ENCODE measurements at regions not wholly inside any gene's neighbourhood (a gene's known extent, or its start where the extent isn't known, plus 50 kb on each side); places are given as distances from the start of the nearest gene placed in this dataset.

DNA sequence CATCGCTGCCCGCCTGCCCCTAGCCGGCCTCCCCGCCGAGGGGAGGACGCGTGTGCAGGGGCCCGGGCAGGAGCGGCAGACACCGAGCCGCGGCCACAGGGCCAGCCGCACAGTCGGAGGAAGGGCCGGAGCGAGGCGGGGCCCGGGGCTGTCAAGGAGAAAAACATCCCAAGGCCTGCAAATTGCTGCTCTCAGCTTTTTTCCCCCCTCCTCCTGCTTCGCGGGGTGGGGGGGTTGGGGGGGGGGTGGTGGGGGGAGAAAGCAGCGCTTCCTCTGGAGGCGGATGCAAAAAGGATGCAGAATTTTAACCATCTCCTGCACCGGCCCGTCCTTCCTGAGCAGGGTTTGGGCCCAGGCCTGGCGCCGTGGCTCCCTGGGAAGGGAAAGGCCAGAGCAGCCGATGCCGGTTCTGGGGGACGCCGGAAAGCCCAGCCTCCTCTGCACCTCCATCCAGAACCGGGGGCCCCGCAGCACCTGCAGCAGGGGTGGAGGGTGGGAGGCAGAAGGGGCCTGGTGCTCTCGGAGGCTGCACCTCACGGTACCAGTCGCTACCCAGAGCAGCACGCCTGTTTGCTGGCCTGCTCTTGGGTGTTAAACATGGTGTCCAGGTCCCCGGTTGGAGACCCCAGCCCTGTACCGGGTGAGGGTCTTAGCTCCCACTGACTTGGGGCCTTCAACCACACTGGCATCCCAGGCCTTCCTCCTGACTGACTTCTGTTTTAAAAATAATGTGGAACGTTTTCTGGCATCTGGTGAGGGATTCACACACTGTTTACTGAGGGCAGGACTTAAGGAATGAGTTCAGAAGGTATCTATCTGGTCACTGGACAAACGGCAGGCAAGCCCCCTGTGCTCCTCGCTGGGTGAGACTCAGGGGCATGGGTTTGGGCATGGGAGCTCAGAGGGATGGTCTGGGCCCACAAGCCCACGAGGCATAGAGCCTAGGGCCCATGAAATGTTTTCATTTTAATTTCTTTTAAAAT lies 77.4 kb upstream of the WNT7B start:
- peak; percentile 43 to 45 for DNase-seq

DNA sequence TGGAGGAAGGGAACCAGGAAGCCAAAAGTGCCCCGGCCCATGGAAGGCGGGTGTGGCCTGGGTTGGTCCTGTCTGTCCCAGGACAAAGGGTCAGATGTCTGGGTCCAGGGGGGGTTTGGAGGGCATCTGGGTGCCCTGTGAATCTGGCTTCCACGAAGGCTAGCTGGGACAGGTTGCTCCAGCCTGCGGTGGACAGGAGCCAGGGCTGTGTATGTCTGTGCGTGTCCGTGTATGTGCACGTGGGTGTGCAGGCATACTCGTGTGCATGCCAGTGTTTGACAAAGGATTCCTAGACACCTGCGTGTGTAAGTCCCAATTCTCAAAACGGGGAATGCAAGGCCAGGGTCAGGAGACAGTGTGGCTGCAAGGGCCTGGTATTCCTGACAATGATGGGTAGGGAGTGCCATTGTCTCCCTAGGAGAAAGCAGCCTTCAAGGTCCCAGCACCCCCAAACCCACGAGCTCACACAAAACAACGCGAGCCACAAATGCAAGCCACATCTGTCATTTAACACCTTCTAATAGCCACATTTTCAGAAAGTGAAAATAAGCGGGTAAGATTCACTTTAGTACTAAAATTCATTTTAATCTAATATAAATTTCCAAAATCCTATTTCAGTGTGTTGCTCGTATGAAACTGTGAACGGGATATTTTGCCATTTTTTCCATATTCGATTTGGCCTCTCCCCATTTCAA lies 78.4 kb upstream of the WNT7B start:
- no peak for DNase-seq

DNA sequence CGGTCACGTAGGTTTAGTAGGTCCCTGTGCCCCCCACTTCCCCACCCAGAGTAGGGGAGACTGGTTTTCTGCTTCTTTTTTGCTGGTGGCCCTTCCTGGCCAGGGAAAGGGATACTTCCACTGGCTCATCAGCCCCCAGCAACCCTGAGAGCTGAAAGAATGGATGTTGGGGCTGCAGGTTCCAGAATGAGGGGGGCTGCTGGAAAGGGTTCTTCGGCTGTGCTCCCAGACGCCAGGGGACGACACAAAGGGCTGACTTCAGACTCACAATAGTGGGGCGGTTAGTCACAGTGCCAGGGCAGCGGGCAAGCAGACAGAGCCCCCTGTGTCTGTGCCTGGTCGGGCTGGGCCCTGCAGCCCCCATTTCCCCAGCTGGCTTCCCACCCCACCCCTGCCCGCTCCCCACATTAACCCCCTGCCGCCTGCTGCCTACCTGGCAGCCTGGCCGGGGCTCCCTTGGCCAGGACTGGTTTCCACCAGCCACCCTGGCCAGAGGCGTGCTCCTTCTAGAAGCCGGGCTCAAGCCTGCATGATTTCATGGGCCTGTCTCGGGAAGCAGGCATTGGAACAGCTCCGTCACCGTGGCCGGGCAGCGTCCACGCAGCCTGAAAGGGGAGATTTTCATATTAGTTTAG lies 79.1 kb upstream of the WNT7B start:
- no peak for DNase-seq

DNA sequence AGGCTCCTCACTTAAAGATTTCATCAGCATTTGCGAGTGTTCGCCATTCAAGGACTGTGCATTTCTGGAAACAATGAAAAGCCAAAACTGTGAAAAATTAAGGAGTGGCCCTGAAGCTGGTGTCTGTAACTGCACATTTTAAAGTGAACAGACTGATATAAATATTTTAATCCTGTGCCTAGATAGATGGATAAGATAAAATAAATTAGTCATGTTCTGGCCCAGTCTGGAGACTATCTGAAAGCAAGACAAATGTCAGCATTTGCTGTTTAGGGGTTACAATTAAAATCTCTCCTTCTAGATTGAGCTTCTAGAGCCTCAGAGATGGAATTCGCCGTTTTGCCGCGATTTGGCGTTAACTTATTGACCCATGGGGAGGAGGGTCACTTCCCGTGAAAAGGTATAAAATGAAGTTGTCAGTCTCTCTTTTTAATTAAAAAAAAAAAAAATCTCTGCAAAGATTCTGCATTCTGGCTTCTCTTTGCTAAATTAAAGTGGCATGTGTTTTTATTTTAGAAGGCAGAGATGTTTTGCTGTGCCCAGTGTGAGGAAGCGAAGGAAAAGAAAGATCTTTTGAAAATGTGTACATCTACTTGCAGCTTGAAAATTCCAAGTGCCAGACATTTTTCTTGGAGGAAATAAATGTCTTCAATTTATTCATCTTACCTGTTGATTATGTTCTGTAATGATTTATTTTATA lies 79.7 kb upstream of the WNT7B start:
- no peak for DNase-seq

DNA sequence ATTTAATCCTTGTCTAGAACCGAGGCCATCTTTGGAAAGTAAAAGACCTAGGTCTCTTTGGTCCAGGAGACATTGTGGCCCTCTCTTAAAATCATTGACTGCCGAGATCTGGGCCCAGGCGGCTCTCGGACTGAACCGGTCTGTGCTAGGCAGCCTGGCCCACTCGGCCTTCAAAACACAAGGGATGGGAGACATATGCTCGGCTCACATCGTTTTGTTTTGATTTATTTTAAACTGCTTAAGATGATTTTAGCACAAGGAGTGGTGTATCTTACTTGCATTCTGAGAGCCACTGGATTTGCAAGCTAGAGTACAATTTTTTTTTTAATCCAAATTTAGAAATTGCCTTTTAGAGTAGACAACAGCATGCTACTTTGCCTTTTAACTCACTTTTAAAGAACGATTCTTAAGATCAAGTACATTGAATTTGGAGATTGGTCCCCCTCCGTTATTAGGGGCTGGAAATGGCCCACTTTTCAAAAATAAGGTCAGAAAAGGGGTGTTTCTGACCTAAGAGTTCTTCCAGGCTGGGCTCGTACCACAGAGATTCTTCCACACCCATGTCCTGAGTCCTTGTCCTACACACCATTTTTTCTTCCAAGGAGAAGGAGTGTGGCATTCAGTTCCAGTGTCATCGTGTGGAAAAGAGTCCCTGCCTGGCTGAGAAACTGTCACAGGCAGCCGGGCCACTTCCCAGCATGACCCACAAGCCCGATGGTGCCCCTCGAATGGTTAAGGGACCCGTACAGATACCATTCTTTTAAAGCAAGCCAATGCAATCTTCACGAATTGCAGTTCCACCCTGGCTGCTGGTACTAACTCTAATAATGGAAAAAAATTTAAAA lies 80.5 kb upstream of the WNT7B start:
- DNase-seq, result no peak

DNA sequence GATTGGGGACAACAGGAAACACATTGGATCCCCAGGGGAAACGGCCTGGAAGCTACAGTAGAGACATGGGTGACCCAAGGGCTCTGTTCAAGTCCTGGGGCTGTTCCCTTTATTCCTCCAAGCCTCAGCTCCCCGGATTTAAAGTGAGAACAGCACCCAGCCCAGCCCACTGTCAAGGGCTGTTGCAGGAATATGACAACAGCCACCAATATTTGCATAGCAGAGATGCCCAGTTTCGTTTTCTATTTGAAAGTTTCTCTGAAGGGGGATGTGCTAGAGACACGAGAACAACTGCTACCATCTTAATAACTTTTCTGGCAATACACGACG lies 81.1 kb upstream of the WNT7B start:
- peak in 1 of 2 donors; percentile 48 for DNase-seq

DNA sequence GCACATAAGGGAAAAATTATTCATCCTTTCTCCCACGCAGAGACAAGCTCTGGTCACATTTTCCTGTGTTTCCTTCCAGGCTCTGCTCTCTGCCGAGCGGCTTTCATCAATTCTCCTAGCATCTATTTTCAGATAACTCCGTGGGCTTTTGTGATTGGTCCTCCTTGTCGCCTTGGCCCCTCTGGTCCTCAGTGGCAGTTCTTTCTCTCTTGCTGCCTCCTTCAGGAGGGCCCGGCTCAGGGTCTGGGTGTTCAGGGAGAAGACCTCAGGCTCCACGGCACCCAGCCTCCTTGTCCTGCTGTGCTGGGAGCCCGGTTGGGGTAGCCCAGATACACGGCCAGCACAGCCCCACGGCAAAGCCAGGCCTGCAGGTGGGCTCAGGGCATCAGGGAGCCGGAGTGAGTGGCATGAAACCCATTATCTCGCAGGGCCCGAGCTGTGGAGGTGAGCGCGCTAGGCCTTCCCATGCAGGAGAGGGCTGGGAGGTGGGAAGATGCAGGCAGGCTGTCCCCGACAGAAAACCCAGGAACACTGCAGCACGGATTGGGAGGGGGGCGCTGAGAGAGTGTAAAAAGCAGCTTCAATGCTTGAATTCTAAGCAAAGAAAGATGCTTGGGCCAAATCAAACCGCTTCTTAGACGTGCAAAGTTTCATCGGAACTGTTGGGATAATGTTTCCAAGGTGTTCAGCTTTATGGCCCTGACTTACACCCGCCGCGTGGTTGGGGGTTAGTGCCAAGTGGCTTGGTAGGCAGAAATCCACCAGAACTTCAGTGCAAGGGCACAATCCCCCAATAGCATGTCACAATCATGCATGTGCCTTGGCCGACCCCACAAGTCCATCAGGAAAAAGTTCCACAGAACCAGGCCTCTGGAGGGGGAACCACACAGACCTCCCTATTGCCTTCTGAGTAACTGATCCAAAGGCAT lies 81.9 kb upstream of the WNT7B start:
- no peak for DNase-seq

DNA sequence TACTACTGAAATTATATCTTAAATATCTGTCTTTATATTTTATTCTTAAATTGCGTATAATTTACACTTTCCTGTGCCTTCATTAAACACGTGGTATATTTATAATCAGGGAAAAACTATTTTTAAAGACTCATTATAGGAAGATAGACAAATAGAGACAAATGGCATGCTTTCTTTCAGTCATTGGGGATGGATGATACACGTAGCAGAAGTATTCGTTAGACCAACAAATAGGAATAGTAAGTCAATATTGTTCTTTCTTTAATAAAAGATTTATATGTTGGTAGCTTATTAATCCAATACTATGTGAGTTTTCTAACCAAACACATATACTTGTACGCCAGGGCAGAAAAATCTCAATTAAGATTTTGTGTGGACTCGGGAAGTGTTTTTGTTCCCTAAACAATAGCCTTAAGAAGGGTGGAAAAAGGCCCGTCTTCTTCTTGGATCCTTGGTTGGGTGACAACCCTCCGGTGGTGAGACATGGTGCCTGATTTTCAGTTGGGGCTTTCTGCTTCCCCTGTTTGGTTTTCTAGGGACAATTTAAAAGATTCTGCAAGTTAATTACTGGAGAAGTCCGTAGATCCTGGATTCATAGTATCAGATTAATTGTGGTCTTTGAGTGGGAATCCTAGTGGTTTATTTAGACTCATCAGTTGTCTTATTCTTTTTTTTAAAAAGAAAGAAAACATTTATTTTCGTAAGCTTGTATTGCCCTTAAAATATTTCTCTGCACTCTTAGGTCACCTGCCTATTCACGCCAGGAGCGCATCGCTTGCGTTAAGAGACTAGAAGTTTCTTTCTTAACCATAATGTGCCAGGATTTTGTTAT lies 83.5 kb upstream of the WNT7B start:
- no peak for DNase-seq

DNA sequence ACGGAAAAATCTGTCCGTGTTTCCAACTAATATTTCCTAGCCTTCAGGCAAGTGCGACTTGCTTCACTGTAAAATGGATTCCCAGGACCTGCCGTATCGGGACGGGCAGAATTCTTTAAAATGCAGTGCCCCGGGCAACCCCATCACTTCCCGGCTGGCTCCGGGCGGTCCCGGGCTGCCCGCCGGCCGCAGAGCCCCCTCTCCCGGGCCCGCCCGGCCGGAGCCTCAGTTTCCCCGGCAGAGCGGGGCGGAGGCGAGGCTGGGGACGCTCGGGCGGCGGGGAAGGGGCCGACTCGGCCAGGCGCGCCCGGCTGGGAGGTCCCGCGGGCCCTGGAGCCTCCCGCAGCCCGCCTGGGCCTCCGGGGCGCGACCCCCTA lies 84.2 kb upstream of the WNT7B start:
- DNase-seq, result no peak

DNA sequence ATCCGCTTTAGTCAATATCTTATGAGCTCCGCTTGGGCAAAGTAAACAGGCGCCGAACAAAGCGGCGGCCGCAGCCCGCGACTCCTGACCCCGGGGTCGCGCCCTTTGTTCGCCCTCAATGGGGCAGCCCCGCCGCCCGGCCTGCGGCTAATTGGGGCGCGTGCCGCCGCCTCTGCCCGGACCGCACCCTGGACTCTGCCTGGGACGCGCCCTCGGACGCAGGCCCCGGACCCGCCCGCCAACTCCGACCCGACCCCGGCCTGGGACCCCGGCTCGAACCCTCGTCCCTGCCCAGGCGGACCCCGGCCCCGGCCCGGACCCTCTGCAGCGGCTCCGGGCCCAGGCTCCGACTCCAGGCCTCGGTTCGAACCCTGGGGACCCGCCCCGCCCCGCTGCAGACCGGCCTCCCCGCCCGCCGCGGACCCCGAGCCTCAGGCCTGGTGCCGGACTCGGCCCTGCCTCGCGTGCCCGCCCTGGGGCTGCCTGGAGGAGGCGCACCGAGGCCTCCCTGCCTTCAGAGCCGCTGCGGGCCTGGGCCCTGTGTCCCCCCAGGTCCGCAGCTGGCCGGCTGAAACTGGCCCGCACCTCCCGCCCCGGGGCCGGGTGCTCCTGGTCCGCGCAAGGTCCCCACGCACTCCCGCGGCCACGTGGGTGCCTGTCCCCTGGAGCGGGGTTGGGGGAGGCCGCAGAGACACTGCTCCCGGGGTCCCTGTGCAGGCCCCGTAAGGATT lies 84.7 kb upstream of the WNT7B start:
- DNase-seq, result no peak

DNA sequence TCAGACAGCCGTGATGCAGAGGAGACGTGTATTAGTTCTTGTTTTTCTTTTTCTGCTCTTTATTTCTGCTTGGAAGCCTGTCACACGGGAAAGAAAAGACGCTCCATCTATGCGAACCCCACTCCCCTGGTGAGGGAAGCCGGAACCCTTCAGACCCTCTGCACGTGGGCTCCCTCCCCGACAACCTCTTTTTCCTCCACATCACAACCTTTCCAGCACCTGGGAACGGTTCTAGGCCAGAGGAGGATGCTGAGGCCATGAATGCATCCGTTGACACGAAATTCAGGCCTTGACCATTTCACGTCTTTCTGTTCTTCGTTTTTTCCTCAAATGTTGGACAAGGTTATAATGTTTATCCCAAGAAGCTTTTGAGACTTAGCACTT lies 85.3 kb upstream of the WNT7B start:
- no peak for DNase-seq

DNA sequence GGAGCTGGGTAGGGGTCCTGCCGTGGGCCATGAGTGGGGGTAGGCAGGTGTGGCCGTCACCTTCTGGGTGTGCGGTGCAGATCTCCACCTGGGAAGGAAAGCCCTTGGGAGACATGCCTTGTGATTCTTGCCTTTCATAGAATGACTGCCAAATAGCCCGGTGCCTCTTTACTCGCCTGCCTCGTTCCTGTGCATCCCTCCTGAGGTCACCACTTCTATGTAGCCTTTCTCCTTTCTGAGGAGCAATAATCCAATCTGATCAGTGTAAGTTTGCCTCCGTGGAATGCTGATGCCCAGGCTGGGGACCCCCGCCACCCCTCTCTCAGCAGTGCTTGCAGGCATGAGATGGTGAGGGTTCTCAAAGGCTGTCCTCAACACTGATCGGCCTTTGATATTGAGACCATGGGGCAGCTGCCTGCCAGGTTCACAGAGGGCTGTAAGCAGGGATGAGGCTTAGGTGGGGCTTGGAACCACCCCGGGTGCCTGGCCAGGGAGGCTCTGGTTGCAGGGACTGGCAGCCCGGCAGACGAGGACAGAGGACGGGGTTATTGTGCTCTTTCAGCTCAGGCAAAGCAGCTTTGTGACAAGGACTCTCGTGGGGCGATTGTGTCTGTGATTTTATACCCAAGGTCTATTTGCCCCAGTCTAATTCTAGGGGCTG lies 86.1 kb upstream of the WNT7B start:
- DNase-seq, result no peak

DNA sequence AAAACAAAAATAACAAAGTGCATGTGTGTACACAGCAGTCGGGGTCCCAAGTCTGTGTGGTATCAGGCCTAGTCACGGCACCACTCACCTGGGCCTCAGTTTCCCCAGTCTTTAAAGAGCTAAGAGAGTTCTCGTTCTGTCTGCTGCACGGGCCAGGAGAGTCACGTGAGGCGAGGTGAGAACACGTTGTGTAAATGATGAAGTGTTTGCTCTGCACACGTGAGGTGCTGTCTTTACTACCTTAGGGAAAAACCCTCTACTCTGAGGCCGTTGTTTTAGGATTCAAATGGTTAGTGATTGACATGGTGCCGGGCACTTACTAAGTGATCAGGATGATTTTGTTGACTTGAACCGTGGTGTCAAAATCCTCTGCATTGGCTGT lies 86.5 kb upstream of the PPARA start:
- no peak for DNase-seq

DNA sequence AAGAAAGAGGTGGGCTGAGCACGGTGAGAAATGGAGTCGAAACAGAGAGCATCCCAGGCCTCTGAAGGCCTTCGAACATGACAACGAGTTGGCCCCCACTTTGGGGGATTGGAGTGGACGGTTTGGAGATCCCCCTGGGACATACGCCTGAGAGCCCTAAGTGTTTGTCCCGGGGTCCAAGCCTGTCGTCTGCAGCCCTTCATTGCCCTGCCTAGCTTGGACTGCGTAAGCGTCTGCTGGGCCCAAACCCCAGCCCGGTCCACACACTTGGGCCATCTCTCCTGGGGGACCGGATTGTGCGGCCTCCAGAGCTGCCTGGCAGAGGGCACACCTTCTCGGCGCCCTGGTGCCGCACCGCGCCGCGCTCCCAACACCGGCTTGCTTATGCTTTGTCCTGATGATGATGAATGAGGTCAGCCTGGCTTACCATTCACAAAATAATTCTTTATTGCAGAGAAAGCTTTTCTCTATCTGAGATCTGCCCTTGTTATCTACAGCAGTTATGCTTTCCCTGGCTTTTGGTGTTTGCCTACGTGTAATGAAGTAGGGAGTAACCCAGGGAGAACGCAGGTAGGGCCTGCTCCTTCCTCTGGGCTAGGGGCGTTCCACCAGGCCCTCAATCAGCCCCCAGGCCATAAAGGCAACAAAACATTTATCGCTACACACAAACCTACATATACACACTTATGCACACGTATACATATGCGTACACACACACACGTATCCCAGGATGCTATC lies 85.9 kb upstream of the PPARA start:
- no peak for DNase-seq

DNA sequence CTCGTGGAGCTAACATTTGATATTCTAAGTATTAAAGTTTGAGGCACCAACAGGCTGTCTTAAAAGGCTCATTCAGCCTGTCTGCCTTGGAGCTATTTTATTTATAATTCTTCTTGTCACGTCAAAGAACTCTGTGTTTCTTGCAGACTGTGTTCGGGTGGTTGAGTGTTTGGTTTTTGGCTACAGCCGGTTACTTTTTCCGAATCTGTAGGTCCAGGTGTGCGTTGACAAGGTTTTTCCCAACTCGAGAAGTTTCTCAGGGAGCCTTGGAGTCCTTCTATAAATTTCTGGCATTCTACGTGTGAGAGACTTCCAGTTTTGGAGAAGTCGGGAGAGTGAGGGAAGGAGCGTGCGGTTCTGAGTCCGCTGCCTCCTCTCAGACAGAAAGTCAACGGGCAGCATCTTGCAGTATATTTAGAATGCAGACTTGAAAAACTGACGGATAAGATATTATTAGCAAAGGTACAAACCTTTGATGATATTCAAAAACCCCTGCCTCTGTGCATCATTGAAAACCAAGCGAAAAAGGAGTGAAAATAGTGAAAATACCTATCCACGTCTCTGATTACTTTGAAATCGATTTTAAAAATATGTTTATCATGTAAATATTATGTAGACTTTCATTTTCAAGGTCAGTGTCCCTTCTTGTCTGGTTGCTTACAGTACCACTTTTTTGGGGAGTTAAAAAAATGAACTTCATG lies 85.2 kb upstream of the PPARA start:
- DNase-seq, result no peak

DNA sequence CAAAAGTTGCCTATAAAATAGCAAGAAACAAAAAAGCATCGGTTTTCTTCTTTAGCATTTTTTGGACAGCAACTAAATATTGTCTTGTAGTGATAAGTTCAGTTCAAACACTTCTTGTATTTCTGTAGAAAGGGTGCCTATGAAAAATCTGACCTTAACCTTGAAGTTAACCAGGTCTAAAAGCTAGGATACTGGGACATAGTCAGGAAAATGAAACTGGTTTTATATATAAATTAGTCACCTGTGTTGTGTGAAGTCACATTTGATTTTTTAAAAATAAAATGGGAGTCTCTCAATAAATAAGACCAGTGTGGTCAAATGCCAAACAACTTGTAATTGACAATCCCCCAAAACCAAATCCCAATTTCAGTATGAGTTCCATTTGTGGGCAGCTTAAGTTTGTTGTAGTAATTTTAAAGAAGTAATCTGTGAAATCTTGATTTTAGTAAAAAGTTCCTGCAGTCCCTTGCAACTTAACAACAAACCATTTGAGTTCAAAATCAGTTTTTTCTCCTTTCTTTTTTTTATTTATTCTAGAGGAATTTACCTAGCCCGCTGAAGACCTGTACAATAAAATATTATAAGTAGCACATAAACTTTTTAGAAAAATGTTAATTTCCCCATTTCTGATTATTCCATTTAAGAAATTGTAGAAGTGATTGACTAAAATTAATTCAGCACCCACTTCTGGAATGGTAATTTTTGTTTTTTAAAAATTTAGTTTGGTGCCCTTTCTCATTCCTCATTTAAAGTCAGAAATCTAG lies 84.5 kb upstream of the PPARA start:
- no peak for DNase-seq

DNA sequence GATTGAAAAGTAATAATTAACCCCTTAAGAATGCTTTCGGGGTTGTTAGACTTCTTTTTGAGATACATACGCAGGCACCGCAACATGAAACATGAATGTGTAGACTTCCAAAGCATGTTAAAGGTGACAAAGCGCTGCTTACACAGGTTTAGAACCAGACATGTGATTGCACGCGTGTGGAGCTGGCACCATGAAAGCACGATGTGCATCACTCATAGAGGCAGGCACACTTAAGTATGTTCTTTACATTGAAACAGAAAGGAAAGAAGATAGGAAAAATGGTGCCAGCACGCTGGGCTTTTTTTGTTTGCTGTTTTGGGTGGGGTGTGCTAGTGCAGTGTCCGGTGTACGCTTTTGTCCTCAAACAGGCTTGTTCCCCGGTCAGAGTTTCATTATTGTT lies 83.6 kb upstream of the PPARA start:
- DNase-seq, result no peak
